Osteoblast (primary cell): ENCODE measurements at regions not wholly inside any gene's neighbourhood (a gene's known extent, or its start where the extent isn't known, plus 50 kb on each side); places are given as distances from the start of the nearest gene placed in this dataset. TPM values are rescaled to one million over a fixed set of nuclear protein-coding genes. Genes with fewer than 3 reads are reported as not detected.

Experiments used
- DNase-seq: peaks from one replicate; pipeline ENCODE4 v3.0.0; 2011; ENCODE audit warnings: low spot score, mixed read lengths; ENCODE audit not compliant: insufficient read length; ENCODE audit errors: missing footprints
- H2AFZ ChIP-seq: 2 replicates; pipeline ENCODE4 v1.6.0; 2011; ENCODE audit warnings: mild to moderate bottlenecking, low read length
- H3K27ac ChIP-seq: 2 replicates; pipeline ENCODE4 v1.5.1; 2011; ENCODE audit warnings: mild to moderate bottlenecking, low read depth, low read length, moderate library complexity
- H3K27me3 ChIP-seq: 2 replicates; pipeline ENCODE4 v1.6.0; 2012; ENCODE audit warnings: mild to moderate bottlenecking, control low read depth, inconsistent platforms, low read length, moderate library complexity; ENCODE audit not compliant: insufficient read depth
- H3K36me3 ChIP-seq: 2 replicates; pipeline ENCODE4 v1.5.1; 2011; ENCODE audit warnings: mild to moderate bottlenecking, low read length, control low read depth, moderate library complexity; ENCODE audit not compliant: insufficient read depth
- H3K4me1 ChIP-seq: 2 replicates; pipeline ENCODE4 v1.5.1; 2011; ENCODE audit warnings: mild to moderate bottlenecking, low read length, control low read depth, moderate library complexity; ENCODE audit not compliant: insufficient read depth
- H3K4me2 ChIP-seq: 2 replicates; pipeline ENCODE4 v1.6.0; 2011; ENCODE audit warnings: mild to moderate bottlenecking, low read length; ENCODE audit not compliant: insufficient read depth
- H3K4me3 ChIP-seq: fragments of 200-600 bp; sonication (generic); 3 replicates; pipeline ENCODE4 v1.5.1; 2012; ENCODE audit warnings: mild to moderate bottlenecking, low read length, inconsistent platforms; ENCODE audit not compliant: insufficient read depth
- H3K79me2 ChIP-seq: 2 replicates; pipeline ENCODE4 v1.6.0; 2012; ENCODE audit warnings: mild to moderate bottlenecking, low read length, control low read depth, inconsistent platforms; ENCODE audit not compliant: insufficient read depth
- H3K9me3 ChIP-seq: 2 replicates; pipeline ENCODE4 v1.5.1; 2011; ENCODE audit warnings: low read depth, low read length, control low read depth
- H4K20me1 ChIP-seq: 2 replicates; pipeline ENCODE4 v1.6.0; 2012; ENCODE audit warnings: mild to moderate bottlenecking, low read length, control low read depth; ENCODE audit not compliant: insufficient read depth
- CTCF ChIP-seq: IDR thresholded peaks from 2 replicates; pipeline ENCODE4 v1.5.1; 2011; ENCODE audit warnings: mild to moderate bottlenecking, low read depth, low read length, moderate library complexity; ENCODE audit errors: extremely low read depth
- small RNA-seq: library from RNA; depleted of rRNA; stranded (forward); fragments of <200 nt; gene quantifications from one replicate; pipeline ENCODE3, GENCODE V24; 2012

- no peaks in the 10 kb centered on the region for H3K36me3 ChIP-seq
- H3K9me3 ChIP-seq, result no peaks in the 10 kb centered on the region
- no peaks in the 10 kb centered on the region for H3K79me2 ChIP-seq
- no peak for TF ChIP-seq CTCF
- H3K4me3 ChIP-seq, result no peak overlapping the region
- no peak overlapping the region for H3K27ac ChIP-seq
- no peak for DNase-seq
- no peaks in the 10 kb centered on the region for H4K20me1 ChIP-seq
- no peaks in the 10 kb centered on the region for H3K4me1 ChIP-seq
- H3K4me2 ChIP-seq, result no peak overlapping the region
- H2AFZ ChIP-seq, result no peak overlapping the region
- no peaks in the 10 kb centered on the region for H3K27me3 ChIP-seq
These were observed 55.1 kb upstream of the ST8SIA3 start for GRCh38 chr18:57297306-57297705.

GRCh38 chr18:57299931-57300330 lies 52.4 kb upstream of the ST8SIA3 start:
- Histone ChIP-seq H3K4me3 (no peak overlapping the region), H3K9me3 (no peaks in the 10 kb centered on the region), H3K4me1 (no peaks in the 10 kb centered on the region), H3K27me3 (no peaks in the 10 kb centered on the region), H3K36me3 (no peaks in the 10 kb centered on the region), H3K4me2 (no peak overlapping the region), H3K79me2 (no peaks in the 10 kb centered on the region), H3K27ac (no peak overlapping the region), H4K20me1 (no peaks in the 10 kb centered on the region), H2AFZ (no peak overlapping the region)
- no peak for DNase-seq
- TF ChIP-seq CTCF, result no peak

GRCh38 chr18:57301573-57302559 lies 50.5 kb upstream of the ST8SIA3 start:
- Histone ChIP-seq H2AFZ (no peak overlapping the region), H3K79me2 (no peaks in the 10 kb centered on the region), H3K9me3 (no peaks in the 10 kb centered on the region), H3K4me1 (no peaks in the 10 kb centered on the region), H3K27me3 (no peaks in the 10 kb centered on the region), H3K4me3 (no peak overlapping the region), H3K27ac (no peak overlapping the region), H4K20me1 (no peaks in the 10 kb centered on the region), H3K36me3 (no peaks in the 10 kb centered on the region), H3K4me2 (no peak overlapping the region)
- no peak for TF ChIP-seq CTCF
- DNase-seq, result no peak

Small RNAs in the stretch of these regions (small RNA-seq; reads per million reads assigned to genes)
- gene RNU6-737P, result not detected
